OCI-LY1 (cell line): ENCODE measurements at regions not wholly inside any gene's neighbourhood (a gene's known extent, or its start where the extent isn't known, plus 50 kb on each side); places are given as distances from the start of the nearest gene placed in this dataset.

Experiments used
- EZH2 ChIP-seq: fragments of 200-600 bp; sonication (generic), shearing (Covaris generic); IDR thresholded peaks from 2 replicates; pipeline ENCODE4 v1.8.0; 2017; ENCODE audit warnings: borderline replicate concordance, mixed run types, mild to moderate bottlenecking, antibody characterized with exemption, low read length, moderate library complexity, mixed read lengths
- TF ChIP-seq, protein P1 (sequence below): fragments of 200-600 bp; sonication (generic), shearing (Covaris generic); IDR thresholded peaks from 2 replicates; pipeline ENCODE4 v1.5.1; 2017; ENCODE audit warnings: mild to moderate bottlenecking, antibody characterized with exemption, low read length, moderate library complexity, mixed read lengths

- TF ChIP-seq EZH2 = no peak
- TF ChIP-seq, protein P1, sequence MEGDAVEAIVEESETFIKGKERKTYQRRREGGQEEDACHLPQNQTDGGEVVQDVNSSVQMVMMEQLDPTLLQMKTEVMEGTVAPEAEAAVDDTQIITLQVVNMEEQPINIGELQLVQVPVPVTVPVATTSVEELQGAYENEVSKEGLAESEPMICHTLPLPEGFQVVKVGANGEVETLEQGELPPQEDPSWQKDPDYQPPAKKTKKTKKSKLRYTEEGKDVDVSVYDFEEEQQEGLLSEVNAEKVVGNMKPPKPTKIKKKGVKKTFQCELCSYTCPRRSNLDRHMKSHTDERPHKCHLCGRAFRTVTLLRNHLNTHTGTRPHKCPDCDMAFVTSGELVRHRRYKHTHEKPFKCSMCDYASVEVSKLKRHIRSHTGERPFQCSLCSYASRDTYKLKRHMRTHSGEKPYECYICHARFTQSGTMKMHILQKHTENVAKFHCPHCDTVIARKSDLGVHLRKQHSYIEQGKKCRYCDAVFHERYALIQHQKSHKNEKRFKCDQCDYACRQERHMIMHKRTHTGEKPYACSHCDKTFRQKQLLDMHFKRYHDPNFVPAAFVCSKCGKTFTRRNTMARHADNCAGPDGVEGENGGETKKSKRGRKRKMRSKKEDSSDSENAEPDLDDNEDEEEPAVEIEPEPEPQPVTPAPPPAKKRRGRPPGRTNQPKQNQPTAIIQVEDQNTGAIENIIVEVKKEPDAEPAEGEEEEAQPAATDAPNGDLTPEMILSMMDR = no peak
Measured at GRCh38 chr13:67421475-67421874, 191.3 kb upstream of the PCDH9 start.
